ENCODE measurements at regions not wholly inside any gene's neighbourhood (a gene's known extent, or its start where the extent isn't known, plus 50 kb on each side); places are given as distances from the start of the nearest gene placed in this dataset.

GRCh38 chr9:24625097-24625496, 79.4 kb upstream of the IZUMO3 start:
- Mint-ChIP-seq H3K9me3 (no peaks in the 10 kb centered on the region), H3K4me3 (no peak overlapping the region), H3K4me1 (no peaks in the 10 kb centered on the region), H3K27me3 (ENCODE audit: low read depth) (peaks cover 7% of the 10 kb centered on the region), H3K27ac (no peak overlapping the region), H3K36me3 (no peaks in the 10 kb centered on the region)
- DNase-seq (ENCODE audit: low spot score in 2 of 2, unreplicated experiment in 2 of 2), result no peak
- no peak for TF ChIP-seq CTCF (IDR thresholded peaks at IDR 0.05; ENCODE audit: unreplicated experiment)

- no peak for TF ChIP-seq CTCF (IDR thresholded peaks at IDR 0.05; ENCODE audit: unreplicated experiment)
- H3K4me1 Mint-ChIP-seq, result no peaks in the 10 kb centered on the region
- H3K27me3 Mint-ChIP-seq (ENCODE audit: low read depth), result peaks cover 7% of the 10 kb centered on the region
- no peak overlapping the region for H3K27ac Mint-ChIP-seq
- no peak overlapping the region for H3K4me3 Mint-ChIP-seq
- no peak for DNase-seq (ENCODE audit: low spot score in 2 of 2, unreplicated experiment in 2 of 2)
- H3K9me3 Mint-ChIP-seq, result no peaks in the 10 kb centered on the region
- no peaks in the 10 kb centered on the region for H3K36me3 Mint-ChIP-seq
Observed at GRCh38 chr9:24624481-24624880, 78.8 kb upstream of the IZUMO3 start.

- H3K27me3 Mint-ChIP-seq (ENCODE audit: low read depth), result peaks cover 3% of the 10 kb centered on the region
- TF ChIP-seq CTCF (IDR thresholded peaks at IDR 0.05; ENCODE audit: unreplicated experiment), result no peak
- no peak overlapping the region for H3K4me3 Mint-ChIP-seq
- H3K9me3 Mint-ChIP-seq, result no peaks in the 10 kb centered on the region
- no peaks in the 10 kb centered on the region for H3K4me1 Mint-ChIP-seq
- no peak for DNase-seq (ENCODE audit: low spot score in 2 of 2, unreplicated experiment in 2 of 2)
- H3K27ac Mint-ChIP-seq, result no peak overlapping the region
- no peaks in the 10 kb centered on the region for H3K36me3 Mint-ChIP-seq
Observed at GRCh38 chr9:24620741-24621140, 75.0 kb upstream of the IZUMO3 start.

GRCh38 chr9:24616863-24617262, 71.2 kb upstream of the IZUMO3 start:
- no peaks in the 10 kb centered on the region for H3K9me3 Mint-ChIP-seq
- no peak overlapping the region for H3K27ac Mint-ChIP-seq
- no peaks in the 10 kb centered on the region for H3K36me3 Mint-ChIP-seq
- peaks cover 6% of the 10 kb centered on the region for H3K4me1 Mint-ChIP-seq
- no peak overlapping the region for H3K4me3 Mint-ChIP-seq
- TF ChIP-seq CTCF (IDR thresholded peaks at IDR 0.05; ENCODE audit: unreplicated experiment), result no peak
- H3K27me3 Mint-ChIP-seq (ENCODE audit: low read depth), result peaks cover 2% of the 10 kb centered on the region
- no peak for DNase-seq (ENCODE audit: low spot score in 2 of 2, unreplicated experiment in 2 of 2)

- Mint-ChIP-seq H3K4me3 (no peak overlapping the region), H3K36me3 (no peaks in the 10 kb centered on the region), H3K27me3 (ENCODE audit: low read depth) (peaks cover under 1% of the 10 kb centered on the region), H3K9me3 (no peaks in the 10 kb centered on the region), H3K4me1 (peaks cover 6% of the 10 kb centered on the region), H3K27ac (no peak overlapping the region)
- TF ChIP-seq CTCF (IDR thresholded peaks at IDR 0.05; ENCODE audit: unreplicated experiment), result no peak
- DNase-seq (ENCODE audit: low spot score in 2 of 2, unreplicated experiment in 2 of 2), result no peak
Observed at GRCh38 chr9:24614070-24614469, 68.4 kb upstream of the IZUMO3 start.

- DNase-seq (ENCODE audit: low spot score in 2 of 2, unreplicated experiment in 2 of 2), result no peak
- TF ChIP-seq CTCF (IDR thresholded peaks at IDR 0.05; ENCODE audit: unreplicated experiment), result no peak
- H3K27me3 Mint-ChIP-seq (ENCODE audit: low read depth), result no peaks in the 10 kb centered on the region
- H3K4me1 Mint-ChIP-seq, result peaks cover 9% of the 10 kb centered on the region
- no peak overlapping the region for H3K27ac Mint-ChIP-seq
- no peak overlapping the region for H3K4me3 Mint-ChIP-seq
- no peaks in the 10 kb centered on the region for H3K36me3 Mint-ChIP-seq
- H3K9me3 Mint-ChIP-seq, result no peaks in the 10 kb centered on the region
Observed at GRCh38 chr9:24608599-24608998, 62.9 kb upstream of the IZUMO3 start.

Data from mesothelial cell of epicardium (in vitro differentiated cells).